Trophoblast cell (in vitro differentiated cells and primary cell): ENCODE measurements at regions not wholly inside any gene's neighbourhood (a gene's known extent, or its start where the extent isn't known, plus 50 kb on each side); places are given as distances from the start of the nearest gene placed in this dataset.
"Not testable (repeated sequence)": the region's sequence is repeated elsewhere in the genome, so short reads cannot be mapped to it uniquely, and the experiment has no call there.

ENCODE experiments used
- DNase-seq, 2 donors: peaks; one replicate each; pipeline ENCODE4 v3.0.0-alpha.2; 2016
- H2AFZ ChIP-seq: 2 replicates; pipeline ENCODE4 v1.6.1; 2013; ENCODE audit warnings: low read length, moderate library complexity, mild to moderate bottlenecking; ENCODE audit not compliant: insufficient read depth, poor library complexity
- H2AK5ac ChIP-seq: 2 replicates; pipeline ENCODE4 v1.6.1; 2013; ENCODE audit warnings: mild to moderate bottlenecking, low read length
- H2BK120ac ChIP-seq: 2 replicates; pipeline ENCODE4 v1.6.1; 2013; ENCODE audit warnings: low read length, mild to moderate bottlenecking, moderate library complexity; ENCODE audit not compliant: insufficient read depth, poor library complexity
- H2BK12ac ChIP-seq: 2 replicates; pipeline ENCODE4 v1.6.1; 2013; ENCODE audit warnings: mild to moderate bottlenecking, low read length, moderate library complexity
- H2BK5ac ChIP-seq: 2 replicates; pipeline ENCODE4 v1.6.1; 2013; ENCODE audit warnings: low read length, low read depth, moderate library complexity, mild to moderate bottlenecking; ENCODE audit not compliant: poor library complexity
- H3K14ac ChIP-seq: 2 replicates; pipeline ENCODE4 v1.6.1; 2013; ENCODE audit warnings: mild to moderate bottlenecking, low read length
- H3K18ac ChIP-seq: 2 replicates; pipeline ENCODE4 v1.6.1; 2013; ENCODE audit warnings: mild to moderate bottlenecking, low read length
- H3K23ac ChIP-seq: 2 replicates; pipeline ENCODE4 v1.6.1; 2013; ENCODE audit warnings: low read length
- H3K27ac ChIP-seq: 2 replicates; pipeline ENCODE4 v1.5.1; 2013; ENCODE audit warnings: low read depth, mild to moderate bottlenecking, inconsistent platforms, low read length, moderate library complexity
- H3K27me3 ChIP-seq: 2 replicates; pipeline ENCODE4 v1.6.1; 2013; ENCODE audit warnings: inconsistent platforms, mild to moderate bottlenecking, low read length, moderate library complexity; ENCODE audit not compliant: insufficient read depth
- H3K36me3 ChIP-seq, 2 experiments: 1 replicate in 1 of 2; 2 replicates in 1 of 2; pipeline ENCODE4 v1.6.1; 2013; ENCODE audit warnings: low read length in 2 of 2, mild to moderate bottlenecking in 2 of 2, moderate library complexity in 1 of 2; ENCODE audit not compliant: insufficient read depth in 2 of 2, control insufficient read depth in 1 of 2
- H3K4ac ChIP-seq: 2 replicates; pipeline ENCODE4 v1.6.1; 2013; ENCODE audit warnings: low read depth, mild to moderate bottlenecking, low read length, moderate library complexity
- H3K4me1 ChIP-seq, 2 experiments: 1 replicate in 1 of 2; 2 replicates in 1 of 2; pipeline ENCODE4 v1.6.1; 2013; ENCODE audit warnings: low read length in 2 of 2, mild to moderate bottlenecking in 2 of 2, moderate library complexity in 1 of 2; ENCODE audit not compliant: insufficient read depth in 2 of 2, control insufficient read depth in 1 of 2
- H3K4me2 ChIP-seq: 2 replicates; pipeline ENCODE4 v1.6.1; 2013; ENCODE audit warnings: inconsistent platforms, mild to moderate bottlenecking, low read length, moderate library complexity
- H3K4me3 ChIP-seq: 2 replicates; pipeline ENCODE4 v1.5.1; 2013; ENCODE audit warnings: mild to moderate bottlenecking, low read depth, low read length, inconsistent platforms
- H3K79me1 ChIP-seq: one replicate; pipeline ENCODE4 v1.6.1; 2013; ENCODE audit warnings: low read length
- H3K79me2 ChIP-seq: 2 replicates; pipeline ENCODE4 v1.6.1; 2013; ENCODE audit warnings: low read length, mild to moderate bottlenecking; ENCODE audit not compliant: control insufficient read depth, insufficient read depth, poor library complexity
- H3K9ac ChIP-seq: 2 replicates; pipeline ENCODE4 v1.6.1; 2013; ENCODE audit warnings: mild to moderate bottlenecking, low read length
- H3K9me3 ChIP-seq: 2 replicates; pipeline ENCODE4 v1.6.1; 2013; ENCODE audit warnings: low read depth, mild to moderate bottlenecking, control low read depth, inconsistent platforms, low read length; ENCODE audit not compliant: insufficient read depth
- H4K12ac ChIP-seq: 2 replicates; pipeline ENCODE4 v1.6.1; 2013; ENCODE audit warnings: low read depth, mild to moderate bottlenecking, low read length, moderate library complexity
- H4K8ac ChIP-seq: 2 replicates; pipeline ENCODE4 v1.6.1; 2013; ENCODE audit warnings: low read depth, mild to moderate bottlenecking, low read length, moderate library complexity
- H4K91ac ChIP-seq: one replicate; pipeline ENCODE4 v1.6.1; 2013; ENCODE audit warnings: low read depth, mild to moderate bottlenecking, low read length, moderate library complexity
- WGBS: extraction: QIAGEN DNeasy Blood & Tissue Kit; methylation state at CpG from one replicate; pipeline ENCODE4 v1.1.7; 2013; ENCODE audit warnings: missing lambda C conversion rate; ENCODE audit not compliant: insufficient read length, insufficient coverage; ENCODE audit errors: extremely low coverage; 5-methylcytosine and 5-hydroxymethylcytosine counted together

DNA sequence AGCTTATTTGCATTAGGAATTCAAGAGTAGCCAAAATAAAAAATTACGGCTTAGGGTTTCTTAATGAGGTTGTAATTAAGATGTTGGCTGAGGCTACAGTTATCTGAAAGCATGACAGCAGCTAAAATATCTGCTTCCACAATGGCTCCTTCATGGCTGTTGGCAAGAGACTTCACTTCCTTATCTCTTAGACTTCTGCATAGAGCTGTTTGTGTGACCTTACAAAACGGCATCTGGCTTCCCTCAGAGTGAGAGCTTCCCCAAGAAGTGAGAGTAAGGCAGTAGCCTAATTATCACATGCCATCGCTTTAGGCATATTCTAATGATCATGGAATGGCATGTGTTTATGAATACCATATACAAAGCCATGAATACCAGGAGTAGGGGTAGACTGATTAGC lies 57.6 kb downstream of the CCDC59 start:
- Histone ChIP-seq H3K4me1 (no peaks in the 10 kb centered on the region), H2BK5ac (no peak overlapping the region), H4K12ac (no peak overlapping the region), H2AK5ac (no peak overlapping the region), H3K9me3 (no peaks in the 10 kb centered on the region), H3K4me2 (no peak overlapping the region), H3K4ac (no peak overlapping the region), H3K4me3 (no peak overlapping the region), H3K27ac (no peak overlapping the region), H3K36me3 (no peaks in the 10 kb centered on the region), H2BK120ac (no peak overlapping the region), H4K91ac (no peak overlapping the region), H2AFZ (no peak overlapping the region), H3K23ac (no peak overlapping the region), H3K18ac (no peak overlapping the region), H3K9ac (no peak overlapping the region), H3K79me2 (no peaks in the 10 kb centered on the region), H3K79me1 (no peaks in the 10 kb centered on the region), H3K27me3 (no peaks in the 10 kb centered on the region), H2BK12ac (no peak overlapping the region), H3K14ac (no peak overlapping the region), H4K8ac (no peak overlapping the region)
- DNase-seq: no peak
- no CpG with 5 or more reads among the region's 3 CpGs for WGBS

DNA sequence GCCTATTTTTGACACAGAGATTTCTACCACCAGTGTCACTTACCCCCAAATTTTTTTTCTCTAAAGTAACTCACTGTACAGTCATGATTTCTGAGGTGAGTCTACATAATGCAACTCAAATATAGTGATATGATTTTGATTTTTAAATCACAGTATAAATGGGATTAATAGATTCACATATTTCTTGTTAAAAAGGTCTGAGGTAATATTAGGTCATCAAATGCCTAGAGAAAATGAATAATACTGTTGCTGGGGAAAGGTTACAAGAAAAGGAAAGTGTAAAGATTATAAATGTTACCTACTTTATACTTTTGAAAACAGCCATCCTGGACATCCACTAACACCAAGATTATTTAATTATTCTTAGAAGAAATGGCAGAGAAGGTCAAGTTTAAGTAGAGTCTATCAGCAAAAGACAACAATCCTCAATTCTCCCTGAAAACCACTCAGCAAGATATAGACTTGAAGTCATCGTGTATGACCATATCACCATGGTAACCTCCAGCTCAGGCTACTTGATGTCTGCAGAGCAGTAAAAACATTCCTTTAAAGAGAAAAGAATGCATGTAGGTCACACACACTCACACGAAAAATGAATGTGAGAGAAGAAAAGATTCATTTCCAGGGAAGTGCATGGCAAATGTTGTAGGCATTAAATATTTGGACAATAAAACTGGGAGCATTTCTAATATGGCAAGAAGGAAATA lies 58.7 kb downstream of the CCDC59 start:
- no peaks in the 10 kb centered on the region for H3K4me1 ChIP-seq
- WGBS: no CpG with 5 or more reads among the region's 2 CpGs

DNA sequence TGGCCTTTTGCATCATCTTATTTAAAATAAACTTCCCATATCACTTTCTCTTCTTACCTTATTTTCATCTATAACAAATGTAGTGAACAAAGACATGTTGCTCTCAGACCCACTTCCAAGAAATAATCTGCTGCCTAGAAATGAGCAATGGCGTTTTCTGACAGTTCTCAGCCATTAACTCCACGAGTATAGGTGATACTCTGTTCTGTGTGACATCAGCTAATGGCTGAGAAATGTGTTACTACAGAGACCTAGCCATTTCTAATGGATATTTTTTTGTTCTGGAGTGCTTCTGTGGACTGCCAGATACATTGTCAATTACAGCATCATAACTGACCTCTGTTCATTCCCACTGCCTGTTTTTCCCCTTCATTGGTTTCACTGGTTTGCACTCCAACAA lies 67.8 kb downstream of the CCDC59 start:
- H4K12ac ChIP-seq: no peak overlapping the region
- no peak overlapping the region for H4K91ac ChIP-seq
- DNase-seq: no peak
- no peaks in the 10 kb centered on the region for H3K79me2 ChIP-seq
- H4K8ac ChIP-seq: no peak overlapping the region
- no peak overlapping the region for H2BK120ac ChIP-seq
- H2AK5ac ChIP-seq: no peak overlapping the region
- no peak overlapping the region for H3K18ac ChIP-seq
- H3K14ac ChIP-seq: no peak overlapping the region
- H2BK5ac ChIP-seq: no peak overlapping the region
- H3K4ac ChIP-seq: no peak overlapping the region
- H3K4me1 ChIP-seq: no peaks in the 10 kb centered on the region
- no peak overlapping the region for H2AFZ ChIP-seq
- H3K27ac ChIP-seq: no peak overlapping the region
- H3K23ac ChIP-seq: no peak overlapping the region
- H3K4me2 ChIP-seq: no peak overlapping the region
- no peaks in the 10 kb centered on the region for H3K27me3 ChIP-seq
- WGBS: no CpG with 5 or more reads among the region's 2 CpGs
- H3K9me3 ChIP-seq: no peaks in the 10 kb centered on the region
- H3K79me1 ChIP-seq: no peaks in the 10 kb centered on the region
- no peaks in the 10 kb centered on the region for H3K36me3 ChIP-seq
- no peak overlapping the region for H2BK12ac ChIP-seq
- no peak overlapping the region for H3K9ac ChIP-seq
- no peak overlapping the region for H3K4me3 ChIP-seq

More for the DNA sequence above, 58.7 kb downstream of the CCDC59 start:
- no peak overlapping the region for H3K14ac ChIP-seq
- H3K23ac ChIP-seq: no peak overlapping the region
- H2AFZ ChIP-seq: no peak overlapping the region
- H3K18ac ChIP-seq: no peak overlapping the region
- no peak overlapping the region for H3K9ac ChIP-seq
- H3K4me2 ChIP-seq: no peak overlapping the region
- no peak overlapping the region for H2BK120ac ChIP-seq
- H3K9me3 ChIP-seq: no peaks in the 10 kb centered on the region
- no peaks in the 10 kb centered on the region for H3K79me1 ChIP-seq
- H2BK5ac ChIP-seq: no peak overlapping the region
- H3K36me3 ChIP-seq: no peaks in the 10 kb centered on the region
- no peak overlapping the region for H3K4ac ChIP-seq
- H3K4me3 ChIP-seq: no peak overlapping the region
- H3K27ac ChIP-seq: no peak overlapping the region
- no peak overlapping the region for H2BK12ac ChIP-seq
- no peaks in the 10 kb centered on the region for H3K79me2 ChIP-seq
- DNase-seq: no peak
- H4K12ac ChIP-seq: no peak overlapping the region
- no peak overlapping the region for H4K91ac ChIP-seq
- no peak overlapping the region for H4K8ac ChIP-seq
- no peaks in the 10 kb centered on the region for H3K27me3 ChIP-seq
- H2AK5ac ChIP-seq: no peak overlapping the region

DNA sequence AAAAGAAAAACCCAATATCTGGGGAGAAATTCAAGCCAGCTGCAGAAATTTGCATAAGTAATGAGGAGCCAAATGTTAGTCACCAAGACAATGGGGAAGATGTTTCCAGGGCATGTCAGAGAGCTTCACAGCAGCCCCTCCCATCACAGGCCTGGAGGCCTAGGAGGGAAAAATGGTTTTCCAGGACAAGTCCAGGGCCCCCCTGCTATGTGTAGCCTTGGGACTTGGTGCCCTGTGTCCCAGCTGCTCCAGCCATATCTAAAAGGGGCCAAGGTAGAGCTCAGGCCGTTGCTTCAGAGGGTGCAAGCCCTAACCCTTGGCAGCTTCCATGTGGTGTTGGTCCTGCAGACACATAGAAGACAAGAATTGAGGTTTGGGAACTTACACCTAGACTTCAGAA lies 76.9 kb downstream of the CCDC59 start:
- H4K91ac ChIP-seq, H3K79me1 ChIP-seq, H3K4me1 ChIP-seq, H3K9ac ChIP-seq, H4K8ac ChIP-seq, H3K9me3 ChIP-seq, H2AFZ ChIP-seq, H3K4ac ChIP-seq, H3K27me3 ChIP-seq, H3K23ac ChIP-seq, DNase-seq, H3K4me2 ChIP-seq, H2BK120ac ChIP-seq, H3K79me2 ChIP-seq, H3K18ac ChIP-seq, H4K12ac ChIP-seq, H3K27ac ChIP-seq, H2BK5ac ChIP-seq, H3K14ac ChIP-seq, H3K36me3 ChIP-seq, H2AK5ac ChIP-seq, H2BK12ac ChIP-seq, H3K4me3 ChIP-seq: not testable (repeated sequence)
- no CpG with 5 or more reads among the region's 1 CpG for WGBS
